Loucy (cell line): ENCODE measurements at regions not wholly inside any gene's neighbourhood (a gene's known extent, or its start where the extent isn't known, plus 50 kb on each side); places are given as distances from the start of the nearest gene placed in this dataset.
"Not testable (repeated sequence)": the region's sequence is repeated elsewhere in the genome, so short reads cannot be mapped to it uniquely, and the experiment has no call there.

Experiments used
- H2AFZ ChIP-seq: fragments of 200-600 bp; sonication (generic); 2 replicates; pipeline ENCODE4 v1.6.0; 2016; ENCODE audit warnings: antibody characterized with exemption, mild to moderate bottlenecking, low read length, moderate library complexity
- H3F3A ChIP-seq: fragments of 200-600 bp; 2 replicates; pipeline ENCODE4 v1.6.0; 2016; ENCODE audit warnings: antibody characterized with exemption, low read depth, mild to moderate bottlenecking
- H3K27me3 ChIP-seq: fragments of 200-600 bp; sonication (generic); 2 replicates; pipeline ENCODE4 v1.6.1; 2014; ENCODE audit warnings: low read length, mild to moderate bottlenecking; ENCODE audit not compliant: insufficient read depth, poor library complexity, severe bottlenecking
- H3K36me3 ChIP-seq: fragments of 200-600 bp; sonication (generic); 2 replicates; pipeline ENCODE4 v1.6.1; 2016; ENCODE audit warnings: low read length; ENCODE audit not compliant: insufficient read depth
- H3K4me1 ChIP-seq: fragments of 200-600 bp; sonication (generic); 2 replicates; pipeline ENCODE4 v1.5.1; 2014; ENCODE audit warnings: low read length, mild to moderate bottlenecking; ENCODE audit not compliant: insufficient read depth, poor library complexity, severe bottlenecking
- H3K4me2 ChIP-seq: fragments of 200-600 bp; sonication (generic); 2 replicates; pipeline ENCODE4 v1.6.0; 2014; ENCODE audit warnings: antibody characterized with exemption, low read length, low read depth, mild to moderate bottlenecking; ENCODE audit not compliant: poor library complexity, severe bottlenecking
- H3K4me3 ChIP-seq: fragments of 200-600 bp; sonication (generic); 2 replicates; pipeline ENCODE4 v1.5.1; 2014; ENCODE audit warnings: low read length, mild to moderate bottlenecking, mixed read lengths; ENCODE audit not compliant: poor library complexity, severe bottlenecking
- H3K79me2 ChIP-seq: fragments of 200-600 bp; sonication (generic); 2 replicates; pipeline ENCODE4 v1.6.1; 2014; ENCODE audit warnings: low read length; ENCODE audit not compliant: insufficient read depth
- H3K9ac ChIP-seq: fragments of 200-600 bp; sonication (generic); 2 replicates; pipeline ENCODE4 v1.6.0; 2014; ENCODE audit warnings: mild to moderate bottlenecking, low read depth, low read length, moderate library complexity; ENCODE audit not compliant: poor library complexity, severe bottlenecking
- H3K9me2 ChIP-seq: fragments of 200-600 bp; sonication (generic); replicated peaks from 2 replicates; pipeline ENCODE4 v1.6.1; 2016; ENCODE audit warnings: low read depth, low read length, mixed read lengths
- H3K9me3 ChIP-seq: fragments of 200-600 bp; sonication (generic); 2 replicates; pipeline ENCODE4 v1.6.1; 2014; ENCODE audit warnings: mild to moderate bottlenecking, antibody characterized with exemption, low read length, low read depth; ENCODE audit not compliant: insufficient read depth
- H4K20me1 ChIP-seq: fragments of 200-600 bp; sonication (generic); 2 replicates; pipeline ENCODE4 v1.6.0; 2014; ENCODE audit warnings: antibody characterized with exemption, low read length, mild to moderate bottlenecking; ENCODE audit not compliant: insufficient read depth, poor library complexity, severe bottlenecking
- CTCF ChIP-seq: fragments of 200-600 bp; sonication (generic); conservative IDR thresholded peaks from 2 replicates; pipeline ENCODE4 v1.5.1; 2014; ENCODE audit warnings: mild to moderate bottlenecking, antibody characterized with exemption, low read length
- EZH2phosphoT487 ChIP-seq: fragments of 200-600 bp; IDR thresholded peaks from 2 replicates; pipeline ENCODE4 v1.6.1; 2018; ENCODE audit warnings: antibody characterized with exemption, mild to moderate bottlenecking, moderate library complexity, borderline replicate concordance

DNA sequence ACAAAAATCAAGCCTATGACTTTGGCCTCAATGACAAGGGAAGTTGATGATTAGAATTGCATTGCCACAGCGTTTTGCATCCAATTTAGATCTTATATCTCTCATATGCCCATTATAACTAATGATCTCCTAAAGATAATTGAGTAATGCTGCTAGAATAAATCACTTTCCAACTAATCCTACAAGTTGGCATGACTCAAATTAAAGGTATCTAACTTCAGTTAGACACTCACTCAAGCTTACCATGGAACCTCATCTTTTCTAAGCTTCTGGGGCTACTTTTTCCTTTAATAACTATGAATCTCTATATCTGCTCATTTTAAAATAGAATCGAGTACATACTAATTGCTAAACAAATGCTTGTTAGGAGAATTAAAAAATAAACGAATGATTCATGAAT lies 427.8 kb downstream of the BTG1 start:
- Histone ChIP-seq H3K4me2 (no peak overlapping the region), H3F3A (no peaks in the 10 kb centered on the region), H4K20me1 (no peaks in the 10 kb centered on the region)

DNA sequence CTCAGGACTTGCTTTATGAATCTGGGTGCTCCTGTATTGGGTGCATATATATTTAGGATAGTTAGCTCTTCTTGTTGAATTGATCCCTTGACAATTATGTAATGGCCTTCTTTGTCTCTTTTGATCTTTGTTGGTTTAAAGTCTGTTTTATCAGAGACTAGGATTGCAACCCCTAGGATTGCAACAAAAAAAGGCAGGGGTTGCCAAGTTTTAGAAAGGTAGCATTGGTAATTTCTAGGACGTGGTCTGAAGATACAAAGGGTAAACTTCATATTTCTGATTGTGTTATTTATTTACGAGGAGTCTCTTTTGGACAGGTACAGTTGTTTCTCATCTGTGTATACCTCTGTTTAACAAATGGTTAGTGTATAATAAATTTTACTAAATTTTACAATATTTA lies 433.7 kb downstream of the BTG1 start:
- not testable (repeated sequence) for H3K9me2 ChIP-seq, H3K4me3 ChIP-seq, H3K9ac ChIP-seq, H3F3A ChIP-seq, H3K36me3 ChIP-seq, H4K20me1 ChIP-seq, H2AFZ ChIP-seq, H3K79me2 ChIP-seq, H3K4me1 ChIP-seq, H3K4me2 ChIP-seq, H3K27me3 ChIP-seq, H3K9me3 ChIP-seq

More for the DNA sequence above, 427.8 kb downstream of the BTG1 start:
- H3K4me3 ChIP-seq: no peak overlapping the region
- TF ChIP-seq CTCF (no peak), EZH2phosphoT487 (no peak)
- H3K9me3 ChIP-seq: no peaks in the 10 kb centered on the region
- H3K36me3 ChIP-seq: no peaks in the 10 kb centered on the region
- no peak overlapping the region for H3K9ac ChIP-seq
- no peaks in the 10 kb centered on the region for H3K4me1 ChIP-seq
- no peaks in the 10 kb centered on the region for H3K9me2 ChIP-seq
- H3K27me3 ChIP-seq: no peaks in the 10 kb centered on the region
- no peak overlapping the region for H2AFZ ChIP-seq
- no peaks in the 10 kb centered on the region for H3K79me2 ChIP-seq

DNA sequence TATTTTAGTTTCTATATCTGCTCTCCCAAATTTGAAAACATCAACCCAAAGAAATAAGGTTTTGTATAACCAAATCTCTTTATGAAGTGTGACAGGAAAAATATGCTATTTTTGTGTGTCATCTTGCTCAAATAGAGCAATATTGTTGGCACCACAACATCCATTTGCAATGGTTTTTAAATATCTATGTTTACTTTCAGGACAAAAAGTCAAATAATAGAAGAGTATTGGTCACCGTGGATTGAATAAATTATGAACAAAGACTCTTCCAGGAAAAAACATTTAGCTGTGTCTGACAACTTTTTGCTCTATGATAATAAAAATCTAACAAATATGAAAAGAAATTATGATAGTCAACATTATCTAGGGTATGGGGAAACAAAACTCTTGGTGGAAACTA lies 439.2 kb downstream of the BTG1 start:
- no peaks in the 10 kb centered on the region for H4K20me1 ChIP-seq
- no peaks in the 10 kb centered on the region for H3K4me1 ChIP-seq
- no peak overlapping the region for H3K9ac ChIP-seq
- no peaks in the 10 kb centered on the region for H3K36me3 ChIP-seq
- H3K27me3 ChIP-seq: no peaks in the 10 kb centered on the region
- H2AFZ ChIP-seq: no peak overlapping the region
- H3K79me2 ChIP-seq: no peaks in the 10 kb centered on the region
- H3K9me3 ChIP-seq: no peaks in the 10 kb centered on the region
- H3F3A ChIP-seq: no peaks in the 10 kb centered on the region
- no peak overlapping the region for H3K4me2 ChIP-seq
- TF ChIP-seq CTCF: no peak
- TF ChIP-seq EZH2phosphoT487: no peak
- H3K9me2 ChIP-seq: no peaks in the 10 kb centered on the region
- H3K4me3 ChIP-seq: no peak overlapping the region

- no peaks in the 10 kb centered on the region for H3K36me3 ChIP-seq
- H3K4me1 ChIP-seq: no peaks in the 10 kb centered on the region
- no peaks in the 10 kb centered on the region for H3K27me3 ChIP-seq
- H4K20me1 ChIP-seq: no peaks in the 10 kb centered on the region
- H3K4me3 ChIP-seq: no peak overlapping the region
- no peaks in the 10 kb centered on the region for H3K79me2 ChIP-seq
- no peak overlapping the region for H2AFZ ChIP-seq
- no peak overlapping the region for H3K9ac ChIP-seq
- no peaks in the 10 kb centered on the region for H3F3A ChIP-seq
- H3K9me3 ChIP-seq: no peaks in the 10 kb centered on the region
- TF ChIP-seq EZH2phosphoT487 (no peak), CTCF (no peak)
- H3K9me2 ChIP-seq: no peaks in the 10 kb centered on the region
- no peak overlapping the region for H3K4me2 ChIP-seq
Measured at GRCh38 chr12:91704446-91704845, 441.2 kb downstream of the BTG1 start.
